Mesothelial cell of epicardium (in vitro differentiated cells): ENCODE measurements at regions not wholly inside any gene's neighbourhood (a gene's known extent, or its start where the extent isn't known, plus 50 kb on each side); places are given as distances from the start of the nearest gene placed in this dataset.

Experiments used
- DNase-seq, 2 experiments: peaks; one replicate each; pipeline ENCODE4 v3.0.0; 2021; ENCODE audit warnings: low spot score in 2 of 2; ENCODE audit not compliant: unreplicated experiment in 2 of 2
- H3K27ac Mint-ChIP-seq: 2 replicates; pipeline ENCODE4 v1.8.0; 2021; ENCODE audit warnings: mixed read lengths
- H3K27me3 Mint-ChIP-seq: 2 replicates; pipeline ENCODE4 v1.8.0; 2021; ENCODE audit warnings: low read depth, mixed read lengths
- H3K36me3 Mint-ChIP-seq: 2 replicates; pipeline ENCODE4 v1.8.0; 2021; ENCODE audit warnings: mixed read lengths
- H3K4me1 Mint-ChIP-seq: 2 replicates; pipeline ENCODE4 v1.8.0; 2021; ENCODE audit warnings: mixed read lengths
- H3K4me3 Mint-ChIP-seq: 2 replicates; pipeline ENCODE4 v1.8.0; 2021; ENCODE audit warnings: mild to moderate bottlenecking, moderate library complexity, mixed read lengths
- H3K9me3 Mint-ChIP-seq: 2 replicates; pipeline ENCODE4 v1.8.0; 2021; ENCODE audit warnings: mixed read lengths
- TF ChIP-seq, protein P1 (sequence below): fragments of 200-600 bp; sonication (generic); IDR thresholded peaks from one replicate; pipeline ENCODE4 v1.5.0; 2021; ENCODE audit warnings: antibody characterized with exemption; ENCODE audit not compliant: unreplicated experiment

DNA sequence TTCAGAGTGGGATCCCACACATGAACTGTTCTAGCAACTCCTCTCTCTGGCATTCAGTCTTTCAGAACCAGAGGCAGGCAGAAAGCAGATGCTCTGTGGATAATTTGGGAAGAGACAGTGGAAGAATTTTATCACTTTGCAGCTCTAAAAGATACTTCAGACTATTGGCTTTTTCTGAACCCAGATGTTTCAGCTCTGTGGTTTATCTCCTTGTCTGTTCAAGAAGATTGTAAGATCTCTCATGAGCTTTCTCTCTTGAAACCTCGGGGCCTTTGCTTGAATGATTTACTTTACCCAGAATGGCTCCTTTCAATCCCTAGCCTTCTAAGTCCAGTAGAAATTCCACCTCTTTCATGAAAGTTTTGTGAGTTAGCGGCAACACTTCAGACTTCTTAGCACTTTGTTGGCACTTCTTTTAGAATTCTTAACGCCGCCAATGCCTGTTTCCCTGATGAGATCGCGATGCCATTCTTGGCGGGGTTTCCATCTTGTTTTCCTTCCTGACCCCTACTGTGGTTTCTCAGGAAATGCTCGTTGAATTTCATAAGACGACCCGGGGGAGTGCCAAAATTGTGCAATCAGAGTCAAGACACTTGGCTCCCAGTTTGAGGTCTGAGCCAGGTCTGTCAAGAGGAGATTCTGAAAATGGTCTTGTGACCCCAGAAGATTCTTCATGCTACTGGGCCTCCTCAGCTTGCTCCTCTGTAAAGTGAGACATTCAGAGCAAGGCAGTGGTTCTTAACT lies 107.0 kb upstream of the PRICKLE1 start:
- no peaks in the 10 kb centered on the region for H3K36me3 Mint-ChIP-seq
- H3K4me3 Mint-ChIP-seq = no peak overlapping the region
- H3K27me3 Mint-ChIP-seq = no peaks in the 10 kb centered on the region
- DNase-seq = no peak
- no peaks in the 10 kb centered on the region for H3K4me1 Mint-ChIP-seq
- H3K27ac Mint-ChIP-seq = no peak overlapping the region
- H3K9me3 Mint-ChIP-seq = peaks cover 4% of the 10 kb centered on the region
- TF ChIP-seq, protein P1, sequence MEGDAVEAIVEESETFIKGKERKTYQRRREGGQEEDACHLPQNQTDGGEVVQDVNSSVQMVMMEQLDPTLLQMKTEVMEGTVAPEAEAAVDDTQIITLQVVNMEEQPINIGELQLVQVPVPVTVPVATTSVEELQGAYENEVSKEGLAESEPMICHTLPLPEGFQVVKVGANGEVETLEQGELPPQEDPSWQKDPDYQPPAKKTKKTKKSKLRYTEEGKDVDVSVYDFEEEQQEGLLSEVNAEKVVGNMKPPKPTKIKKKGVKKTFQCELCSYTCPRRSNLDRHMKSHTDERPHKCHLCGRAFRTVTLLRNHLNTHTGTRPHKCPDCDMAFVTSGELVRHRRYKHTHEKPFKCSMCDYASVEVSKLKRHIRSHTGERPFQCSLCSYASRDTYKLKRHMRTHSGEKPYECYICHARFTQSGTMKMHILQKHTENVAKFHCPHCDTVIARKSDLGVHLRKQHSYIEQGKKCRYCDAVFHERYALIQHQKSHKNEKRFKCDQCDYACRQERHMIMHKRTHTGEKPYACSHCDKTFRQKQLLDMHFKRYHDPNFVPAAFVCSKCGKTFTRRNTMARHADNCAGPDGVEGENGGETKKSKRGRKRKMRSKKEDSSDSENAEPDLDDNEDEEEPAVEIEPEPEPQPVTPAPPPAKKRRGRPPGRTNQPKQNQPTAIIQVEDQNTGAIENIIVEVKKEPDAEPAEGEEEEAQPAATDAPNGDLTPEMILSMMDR = no peak

GRCh38 chr12:42695490-42695995 lies 106.0 kb upstream of the PRICKLE1 start:
- TF ChIP-seq, protein P1 = no peak
- H3K4me1 Mint-ChIP-seq = no peaks in the 10 kb centered on the region
- H3K9me3 Mint-ChIP-seq = peaks cover 10% of the 10 kb centered on the region
- DNase-seq = no peak
- no peak overlapping the region for H3K4me3 Mint-ChIP-seq
- no peaks in the 10 kb centered on the region for H3K27me3 Mint-ChIP-seq
- H3K27ac Mint-ChIP-seq = no peak overlapping the region
- peaks cover 2% of the 10 kb centered on the region for H3K36me3 Mint-ChIP-seq

- DNase-seq = no peak
- Mint-ChIP-seq H3K4me3 (no peak overlapping the region), H3K27me3 (no peaks in the 10 kb centered on the region), H3K27ac (no peak overlapping the region), H3K36me3 (peaks cover 2% of the 10 kb centered on the region), H3K4me1 (peaks cover 9% of the 10 kb centered on the region), H3K9me3 (peaks cover 22% of the 10 kb centered on the region)
- TF ChIP-seq, protein P1 = no peak
Observed at GRCh38 chr12:42692749-42693148, 103.2 kb upstream of the PRICKLE1 start.

DNA sequence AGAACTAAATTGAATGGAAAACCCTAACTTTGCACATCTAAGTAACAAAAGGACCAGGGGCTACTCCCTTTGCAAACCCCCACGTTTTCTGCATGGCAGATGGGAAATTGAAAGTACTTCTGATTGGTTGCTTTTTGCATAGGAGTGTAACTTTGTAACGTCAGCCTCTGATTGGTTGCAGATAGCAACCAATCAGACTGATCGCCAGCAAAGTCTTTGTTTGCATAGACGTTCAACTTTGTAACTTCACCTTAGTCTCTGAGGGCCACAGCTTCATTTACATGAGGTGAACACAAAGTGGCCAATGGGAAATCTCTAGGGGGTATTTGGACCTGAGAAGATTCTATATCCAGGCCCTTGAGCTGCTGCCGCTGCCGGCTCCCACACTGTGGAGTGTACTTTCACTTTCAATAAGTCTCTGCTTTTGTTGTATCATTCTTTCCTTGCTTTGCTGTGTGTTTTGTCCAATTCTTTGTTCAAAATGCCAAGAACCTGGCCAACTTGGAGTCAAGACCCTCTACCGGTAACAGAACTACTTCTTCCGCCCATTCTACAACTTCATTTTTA lies 102.5 kb upstream of the PRICKLE1 start:
- Mint-ChIP-seq H3K4me1 (peaks cover 11% of the 10 kb centered on the region), H3K36me3 (peaks cover 2% of the 10 kb centered on the region), H3K27me3 (no peaks in the 10 kb centered on the region), H3K9me3 (peaks cover 22% of the 10 kb centered on the region), H3K4me3 (no peak overlapping the region), H3K27ac (no peak overlapping the region)
- TF ChIP-seq, protein P1 = no peak
- no peak for DNase-seq

GRCh38 chr12:42690264-42690663 lies 100.7 kb upstream of the PRICKLE1 start:
- Mint-ChIP-seq H3K4me3 (no peak overlapping the region), H3K27me3 (no peaks in the 10 kb centered on the region), H3K27ac (no peak overlapping the region), H3K4me1 (peaks cover 11% of the 10 kb centered on the region), H3K9me3 (peaks cover 19% of the 10 kb centered on the region), H3K36me3 (peaks cover 2% of the 10 kb centered on the region)
- TF ChIP-seq, protein P1 = no peak
- DNase-seq = no peak
